GM21723 (cell line): ENCODE measurements at regions not wholly inside any gene's neighbourhood (a gene's known extent, or its start where the extent isn't known, plus 50 kb on each side); places are given as distances from the start of the nearest gene placed in this dataset.
"Not testable (repeated sequence)": the region's sequence is repeated elsewhere in the genome, so short reads cannot be mapped to it uniquely, and the experiment has no call there.

ENCODE experiments used
- ATAC-seq: cut with Tn5 transposase; IDR thresholded peaks from one replicate; pipeline ENCODE4 v1.9.1; 2021; ENCODE audit warnings: mild to moderate bottlenecking, moderate library complexity; ENCODE audit not compliant: unreplicated experiment

DNA sequence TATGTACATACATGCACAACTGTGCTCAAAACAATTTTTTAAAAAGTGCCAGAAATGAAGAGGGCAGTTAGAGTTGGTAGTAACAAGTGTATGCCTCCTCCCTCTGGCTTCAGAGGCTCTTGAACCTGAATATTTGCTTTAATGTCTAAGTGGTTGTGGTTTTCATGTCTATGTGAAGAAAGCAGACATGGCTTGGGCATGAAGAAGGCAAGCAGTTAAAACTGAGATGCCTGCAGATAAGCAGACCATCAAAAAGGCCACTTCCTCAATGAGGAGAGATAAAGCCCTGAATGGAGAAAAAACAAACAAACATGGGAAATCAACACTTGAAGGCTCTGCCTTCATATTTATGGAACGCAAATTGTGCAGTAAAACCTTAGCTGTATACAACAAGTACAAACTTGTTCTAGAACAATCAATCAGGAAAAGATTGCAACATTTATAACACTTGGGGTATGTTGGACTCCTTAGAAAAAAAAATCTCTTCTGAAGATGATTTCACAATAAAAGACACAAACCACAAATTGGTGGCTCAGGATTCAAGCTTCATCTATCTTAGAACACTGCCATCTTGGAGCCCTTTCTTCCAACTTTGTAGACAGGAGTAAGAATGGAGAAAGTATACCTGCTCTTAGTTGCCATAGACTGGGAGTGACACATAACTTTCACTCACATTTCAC is 52.7 kb upstream of the PLA2G4A start:
- no peak for ATAC-seq

DNA sequence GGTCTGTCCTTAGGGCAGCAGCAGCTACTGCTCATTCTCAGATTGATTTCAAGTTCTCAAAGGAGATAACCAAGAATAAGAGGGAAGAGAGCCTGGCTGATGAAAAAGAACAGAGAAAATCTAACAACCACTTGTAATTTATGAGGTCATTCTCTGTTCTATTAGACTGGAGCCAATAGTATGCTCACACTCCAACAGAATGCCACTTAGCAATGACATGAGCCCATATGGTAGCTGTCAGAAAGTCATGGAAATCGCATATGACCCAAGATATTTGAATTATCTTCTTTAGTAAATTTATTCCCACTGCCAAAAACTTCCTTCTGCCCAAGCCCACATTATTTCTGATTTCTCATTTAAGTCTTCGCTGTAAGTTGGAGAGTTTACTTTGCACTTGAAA is 53.7 kb upstream of the PLA2G4A start:
- no peak for ATAC-seq

DNA sequence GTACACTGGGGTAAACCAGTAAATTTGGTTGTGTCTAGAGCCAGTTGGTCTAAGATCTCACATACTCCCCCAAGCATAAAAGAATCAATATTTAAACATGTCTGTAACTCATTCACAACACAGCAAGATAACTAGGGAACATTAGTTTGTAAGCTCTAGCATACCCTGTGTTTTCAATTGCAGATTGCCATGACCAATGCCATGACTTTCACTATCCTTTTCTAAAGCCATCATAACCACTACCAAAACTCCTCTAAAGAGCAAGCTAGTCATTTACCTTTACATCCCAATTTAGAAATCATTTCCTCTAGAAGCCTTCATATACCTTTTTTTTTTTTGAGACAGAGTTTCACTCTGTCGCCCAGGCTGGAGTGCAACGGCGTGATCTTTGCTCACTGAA is 56.5 kb upstream of the PLA2G4A start:
- ATAC-seq: no peak

DNA sequence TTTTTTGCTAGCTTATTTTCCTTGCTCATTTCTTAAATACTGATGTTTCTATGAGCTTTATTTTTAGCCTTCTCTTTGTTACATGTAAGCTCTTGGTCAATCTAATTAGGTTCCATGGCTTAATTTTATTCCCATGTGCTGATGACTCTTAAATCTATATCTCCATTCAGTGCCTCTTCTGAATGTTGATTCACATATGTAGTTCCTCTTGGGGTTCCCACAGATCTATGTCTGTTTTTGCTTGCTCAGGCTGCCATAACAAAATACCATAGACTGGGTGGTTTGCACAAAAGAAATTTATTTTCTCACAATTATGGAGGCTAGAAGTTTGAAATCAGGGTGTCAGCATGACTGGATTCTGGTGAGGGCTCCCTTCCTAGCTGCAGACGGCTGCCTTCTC is 58.3 kb upstream of the PLA2G4A start:
- no peak for ATAC-seq

DNA sequence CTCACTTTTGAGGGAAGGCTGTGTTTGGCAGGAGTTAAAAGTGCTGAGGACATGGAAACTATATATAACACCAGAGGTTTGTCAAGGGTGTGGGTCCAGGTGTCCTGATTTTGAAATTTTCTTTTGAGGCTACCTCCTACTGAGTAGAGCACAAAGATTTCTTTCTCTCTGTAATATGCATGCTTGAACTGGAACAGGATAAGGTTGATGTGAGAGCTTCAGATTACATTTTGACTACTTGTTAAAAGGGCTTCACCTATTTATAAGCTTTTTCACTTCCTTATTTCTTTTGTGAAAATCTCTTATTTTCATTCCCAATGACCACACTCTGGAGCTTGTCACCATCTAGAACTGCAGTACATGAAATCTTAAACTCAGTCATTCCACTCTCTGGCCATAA is 59.8 kb upstream of the PLA2G4A start:
- peak; percentile 92 for ATAC-seq

DNA sequence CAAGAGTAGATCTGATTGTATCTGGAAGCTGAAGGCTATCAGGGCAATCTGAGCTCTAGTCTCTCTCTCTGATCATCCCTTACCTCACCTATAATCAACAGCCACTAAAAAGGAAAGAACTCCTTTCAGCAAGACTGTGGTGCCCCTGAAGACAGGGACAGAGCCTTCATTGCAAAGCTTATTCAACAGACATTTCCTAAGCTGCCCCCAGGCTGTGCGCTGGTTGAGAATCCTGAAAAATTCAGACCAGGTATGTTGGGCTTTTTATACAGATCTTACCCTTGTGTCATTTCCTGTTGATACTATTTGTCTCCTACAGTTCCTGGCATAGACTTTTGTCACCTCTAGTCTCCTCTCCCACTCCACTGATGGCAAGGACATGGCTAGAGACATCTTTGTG is 63.3 kb upstream of the PLA2G4A start:
- ATAC-seq: no peak

DNA sequence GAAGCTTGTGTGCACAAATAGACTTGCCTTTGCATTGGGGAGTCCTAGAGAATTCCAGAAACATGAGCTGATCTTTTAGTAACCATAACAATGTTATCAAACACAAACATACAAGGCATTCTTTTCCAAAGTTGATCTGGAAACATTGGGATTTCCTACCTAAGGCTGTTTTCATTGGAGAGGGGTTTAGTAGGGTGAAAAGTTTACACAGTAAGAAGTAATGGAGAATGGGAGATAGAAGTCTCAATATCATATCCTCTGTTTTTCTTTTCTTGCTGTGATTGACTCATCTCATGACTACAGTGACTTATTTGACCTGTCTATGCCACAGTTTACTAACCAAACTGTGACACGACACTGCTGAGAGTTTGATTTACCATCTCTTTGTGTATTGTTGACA is 65.6 kb upstream of the PLA2G4A start:
- ATAC-seq: peak; percentile 71

DNA sequence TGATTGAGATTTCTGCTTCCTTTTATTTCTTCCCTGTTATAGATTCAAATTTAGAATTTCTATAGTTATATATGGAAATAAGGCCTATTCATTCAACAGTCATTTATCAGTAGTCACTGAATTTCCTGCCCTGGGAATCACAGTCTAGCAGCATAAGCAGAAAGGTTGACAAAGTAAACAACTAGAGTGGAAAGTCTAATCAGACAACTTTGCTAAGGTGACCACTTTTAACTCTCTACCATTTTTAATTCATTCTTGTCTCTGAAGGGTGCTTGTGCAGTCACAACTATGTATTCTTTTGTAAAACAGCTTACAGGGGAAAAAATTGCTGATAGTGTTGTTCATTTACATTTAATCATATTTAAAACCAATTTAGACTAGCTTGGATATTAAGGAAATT is 66.1 kb upstream of the PLA2G4A start:
- no peak for ATAC-seq

DNA sequence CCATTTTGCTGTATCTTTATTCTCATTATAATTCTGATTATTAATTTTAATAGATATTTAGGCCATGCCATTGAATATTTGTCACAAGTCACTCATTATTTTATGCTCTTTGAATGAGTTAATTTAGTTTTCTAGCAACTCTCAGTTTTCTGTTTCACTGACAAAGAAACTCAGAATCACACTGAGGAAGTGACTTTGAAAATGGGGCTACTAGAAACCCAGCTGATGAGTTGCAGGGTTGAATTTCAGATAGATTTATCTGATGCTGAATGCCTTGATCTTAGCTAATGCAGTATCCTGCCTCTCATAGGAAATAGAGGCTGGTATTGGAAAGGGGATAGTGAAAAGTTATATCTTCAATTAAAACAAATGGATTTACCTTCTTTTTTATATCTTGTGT is 67.4 kb upstream of the PLA2G4A start:
- ATAC-seq: peak; percentile 69

DNA sequence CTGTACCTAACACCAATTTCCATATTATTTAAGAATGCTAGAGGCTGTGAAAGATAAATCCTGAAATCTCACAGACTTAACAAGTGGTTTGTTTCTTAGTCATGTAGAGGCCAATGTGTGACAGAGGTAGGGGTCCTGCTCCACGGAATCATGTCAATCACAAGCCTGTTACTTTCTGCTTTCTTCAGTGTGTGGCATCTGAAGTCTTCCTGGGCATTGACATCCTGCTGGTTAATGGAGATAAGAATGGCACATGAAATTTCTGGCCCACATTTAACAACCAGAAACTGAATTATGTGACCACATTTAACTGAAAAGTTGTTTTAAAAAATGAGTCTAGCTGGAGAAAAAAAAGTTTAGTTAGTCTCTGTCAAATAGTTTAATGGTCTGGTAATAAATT is 68.3 kb upstream of the PLA2G4A start:
- ATAC-seq: no peak

DNA sequence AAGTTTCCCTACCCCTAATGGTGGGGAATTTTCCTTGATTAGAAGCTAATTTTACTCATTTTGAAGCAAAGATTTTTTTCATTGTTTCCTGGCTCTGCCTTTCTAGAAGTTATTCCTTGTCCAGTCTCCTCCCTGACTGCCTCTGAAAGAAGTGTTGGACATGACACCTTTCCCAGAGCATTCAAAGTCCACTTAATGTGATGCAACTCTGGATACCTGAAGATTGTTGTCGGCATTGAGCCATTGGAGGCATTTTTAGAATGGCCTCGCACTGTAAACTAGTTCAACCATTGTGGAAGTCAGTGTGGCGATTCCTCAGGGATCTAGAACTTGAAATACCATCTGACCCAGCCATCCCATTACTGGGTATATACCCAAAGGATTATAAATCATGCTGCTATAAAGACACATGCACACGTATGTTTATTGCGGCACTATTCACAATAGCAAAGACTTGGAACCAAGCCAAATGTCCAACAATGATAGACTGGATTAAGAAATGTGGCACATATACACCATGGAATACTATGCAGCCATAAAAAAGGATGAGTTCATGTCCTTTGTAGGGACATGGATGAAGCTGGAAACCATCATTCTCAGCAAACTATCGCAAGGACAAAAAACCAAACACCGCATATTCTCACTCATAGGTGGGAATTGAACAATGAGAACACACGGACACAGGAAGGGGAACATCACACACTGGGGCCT is 69.7 kb upstream of the PLA2G4A start:
- ATAC-seq: not testable (repeated sequence)

DNA sequence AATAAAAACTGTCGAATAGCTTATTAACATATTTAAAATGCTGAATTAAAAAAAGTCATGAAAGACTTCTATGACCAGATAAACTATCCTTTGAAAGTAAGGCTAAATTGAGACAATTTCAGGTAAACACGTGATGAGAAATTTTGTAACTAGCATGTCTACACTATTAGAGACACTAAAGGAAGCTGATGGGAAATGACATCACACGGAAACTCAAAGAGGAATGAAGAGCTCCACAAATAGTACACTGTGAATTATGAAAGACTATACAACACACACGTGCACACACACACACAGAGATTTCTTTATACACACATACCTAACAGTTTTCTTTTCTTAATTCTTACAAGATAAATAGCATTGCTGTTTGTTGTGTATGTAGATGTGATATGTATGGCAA is 70.9 kb upstream of the PLA2G4A start:
- ATAC-seq: no peak

DNA sequence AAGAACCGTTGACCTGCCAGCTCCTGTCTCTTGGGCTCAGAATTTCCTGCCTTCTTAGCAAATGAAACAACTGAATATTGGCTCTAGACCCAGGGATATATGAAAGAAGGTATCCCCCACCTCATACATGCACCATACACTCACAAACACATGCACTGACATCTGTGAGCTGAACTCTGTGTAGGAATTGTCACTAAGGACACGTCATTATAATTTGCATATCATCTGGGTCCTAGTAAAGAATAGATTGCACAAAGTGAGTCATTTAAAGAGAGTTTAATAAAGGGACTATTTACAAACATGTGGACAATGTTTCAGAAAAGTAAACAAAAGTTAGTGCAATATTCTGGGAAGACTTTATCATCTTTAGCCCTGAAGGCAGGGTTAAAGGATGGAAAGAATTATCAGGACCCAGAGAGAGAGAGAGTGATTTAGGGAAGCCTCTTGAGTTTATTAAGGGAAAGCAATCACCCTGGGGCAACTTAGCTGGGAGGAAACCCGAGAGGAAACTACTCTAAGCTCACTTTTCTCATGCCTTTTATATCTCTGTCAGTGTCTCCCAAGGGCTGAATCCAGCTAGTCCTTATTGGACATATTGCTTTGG is 74.1 kb upstream of the PLA2G4A start:
- no peak for ATAC-seq

DNA sequence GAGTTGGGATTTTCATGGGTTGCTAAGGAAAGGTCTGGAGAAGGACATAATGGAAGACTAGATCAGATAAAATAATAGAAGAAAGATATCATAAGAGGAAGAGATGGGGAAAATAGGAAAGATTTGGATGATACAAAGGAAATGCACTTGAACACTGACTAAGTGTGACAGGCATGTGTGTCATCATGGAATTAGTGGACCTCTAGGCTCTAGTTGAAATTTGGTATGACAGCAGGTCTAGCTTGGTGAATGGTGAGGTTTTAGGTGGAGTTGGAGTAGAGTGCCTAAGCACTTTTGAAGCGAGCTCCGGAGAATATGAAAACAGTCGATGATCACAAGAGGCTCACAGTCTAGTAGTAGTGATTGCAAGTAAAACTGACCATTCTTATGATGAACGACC is 73.0 kb upstream of the PTGS2 start:
- ATAC-seq: no peak

DNA sequence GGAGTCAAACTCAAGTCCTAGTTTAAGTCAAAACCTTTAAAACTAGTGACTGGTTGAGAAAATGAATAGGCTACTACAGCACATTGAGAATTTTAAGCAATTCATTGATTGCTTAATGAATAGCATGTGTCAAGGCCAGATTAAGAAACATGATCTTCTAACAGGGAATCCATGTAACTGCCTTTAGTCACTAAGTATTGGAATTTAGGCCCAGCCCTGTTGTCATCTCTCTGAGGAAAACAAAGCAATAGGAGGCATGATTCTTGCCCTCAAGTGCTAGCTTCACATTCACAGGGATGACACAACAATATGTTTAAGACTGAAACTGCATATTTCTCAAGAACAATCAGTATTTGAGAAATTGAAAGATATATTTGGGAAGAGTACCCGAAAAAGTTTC is 70.0 kb upstream of the PTGS2 start:
- ATAC-seq: no peak

DNA sequence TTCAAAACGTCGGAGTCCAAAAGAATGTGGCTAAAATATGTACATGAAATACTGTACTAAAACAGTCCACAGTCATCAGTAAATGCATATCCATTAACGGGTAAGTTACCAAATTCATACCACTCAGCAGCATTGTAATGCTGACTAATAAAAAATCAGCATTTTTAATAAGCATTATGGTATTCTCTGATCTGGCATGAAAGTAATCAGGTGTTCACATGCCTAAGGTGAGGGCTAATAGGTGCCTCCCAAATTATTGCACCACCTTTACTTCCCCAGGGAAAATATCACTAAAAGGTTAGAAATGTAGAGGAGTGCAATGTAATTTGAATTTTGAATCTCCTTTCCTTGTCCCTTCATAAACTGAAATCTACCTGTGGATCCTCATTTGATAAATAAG is 69.6 kb upstream of the PTGS2 start:
- no peak for ATAC-seq

DNA sequence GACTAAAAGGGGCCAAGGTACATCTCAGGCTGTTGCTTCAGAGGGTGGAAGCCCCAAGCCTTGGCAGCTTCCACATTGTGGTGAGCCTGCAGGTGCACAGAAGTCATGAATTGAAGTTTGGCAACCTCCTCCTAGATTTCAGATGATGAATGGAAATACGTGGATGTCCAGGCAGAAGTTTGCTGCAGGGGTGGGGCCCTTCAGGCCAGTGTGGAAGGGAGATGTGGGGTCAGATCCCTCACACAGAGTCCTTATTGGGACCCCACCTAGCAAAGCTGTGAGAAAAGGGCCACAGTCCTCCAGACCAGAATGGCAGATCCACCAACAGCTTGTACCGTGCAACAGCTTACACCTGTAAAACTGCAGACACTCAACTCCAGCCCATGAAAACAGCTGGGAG is 67.4 kb upstream of the PTGS2 start:
- no peak for ATAC-seq

DNA sequence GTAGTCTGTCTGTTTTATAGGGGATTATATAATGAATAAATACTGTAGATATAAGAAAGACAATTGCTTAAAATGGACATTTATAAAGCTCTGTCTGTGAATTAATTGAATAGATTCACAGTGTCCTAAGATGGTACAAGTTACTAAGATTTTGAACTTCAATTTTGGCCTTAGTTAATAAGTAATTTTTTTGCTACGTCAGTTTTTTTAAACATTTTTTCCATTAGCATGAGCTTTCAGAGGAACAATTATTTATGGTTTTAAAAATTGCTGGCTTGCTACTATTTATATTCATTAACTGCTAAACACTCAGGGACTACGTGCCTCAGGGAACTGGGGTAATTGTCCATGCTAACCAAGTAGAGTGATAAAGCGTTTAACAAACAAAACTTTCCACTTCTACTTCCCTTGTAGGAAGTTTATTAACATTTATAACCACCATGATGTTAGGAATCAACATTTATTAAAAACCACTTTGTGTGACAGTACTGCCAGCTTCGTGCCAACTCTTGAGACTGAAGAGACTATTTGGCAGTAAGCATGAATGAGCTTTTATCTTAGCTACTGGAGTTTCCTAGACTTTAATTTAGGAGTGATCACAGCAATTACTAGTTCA is 65.4 kb upstream of the PTGS2 start:
- no peak for ATAC-seq

DNA sequence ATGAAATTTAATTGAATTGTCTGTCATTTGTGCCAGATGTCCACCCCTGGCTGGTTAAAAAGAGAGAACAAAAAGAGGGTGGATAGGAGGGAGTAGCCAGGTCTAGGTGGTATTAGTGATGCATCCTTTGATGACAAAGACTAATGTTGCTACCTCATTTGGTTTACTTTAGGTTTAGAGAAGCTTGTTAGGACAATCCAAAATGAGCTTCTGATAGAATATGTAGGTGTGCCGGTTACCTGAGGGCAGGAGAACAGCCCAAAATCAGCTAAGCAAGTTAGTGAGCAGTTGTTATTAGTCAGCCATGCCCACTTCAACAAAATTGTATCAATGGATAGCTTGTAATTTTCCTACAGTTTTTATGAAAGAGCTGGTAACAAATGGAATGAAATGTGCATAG is 61.4 kb upstream of the PTGS2 start:
- ATAC-seq: no peak

DNA sequence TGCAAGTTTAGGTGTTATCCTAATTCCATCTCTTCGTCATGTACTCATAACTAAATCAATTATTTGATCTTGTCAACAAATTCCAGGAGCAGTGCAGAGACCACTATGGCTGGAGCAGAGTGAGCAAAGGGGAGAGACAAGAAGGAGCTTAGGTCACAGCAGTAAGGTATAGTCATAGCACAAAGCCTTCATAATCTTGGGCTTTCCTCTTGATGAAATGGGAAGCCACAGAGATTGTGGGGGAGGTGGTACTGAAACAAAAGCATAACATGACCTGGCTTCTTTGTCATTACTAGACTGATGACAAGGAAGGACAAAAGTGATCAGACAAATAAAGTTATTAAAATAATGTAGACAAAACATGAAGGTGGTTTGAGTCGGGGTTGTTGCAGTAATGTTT is 60.1 kb upstream of the PTGS2 start:
- ATAC-seq: peak; percentile 74

DNA sequence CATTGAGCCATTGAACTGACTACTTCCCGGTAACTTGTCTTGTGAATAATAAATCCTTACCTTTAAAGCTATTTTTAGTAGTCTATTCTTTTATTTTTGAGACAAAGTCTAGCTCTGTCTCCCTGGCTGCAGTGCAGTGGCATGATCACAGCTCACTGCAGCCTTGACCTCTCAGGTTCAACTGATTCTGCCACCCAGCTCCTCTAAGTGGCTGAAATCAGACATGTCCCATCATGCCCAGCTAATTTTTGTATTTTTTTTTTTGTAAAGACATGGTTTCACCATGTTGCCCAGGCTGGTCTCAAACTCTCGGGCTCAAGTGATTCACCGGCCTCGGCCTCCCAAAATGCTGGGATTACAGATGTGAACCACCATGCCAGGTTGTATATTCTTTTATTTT is 59.3 kb upstream of the PTGS2 start:
- no peak for ATAC-seq

DNA sequence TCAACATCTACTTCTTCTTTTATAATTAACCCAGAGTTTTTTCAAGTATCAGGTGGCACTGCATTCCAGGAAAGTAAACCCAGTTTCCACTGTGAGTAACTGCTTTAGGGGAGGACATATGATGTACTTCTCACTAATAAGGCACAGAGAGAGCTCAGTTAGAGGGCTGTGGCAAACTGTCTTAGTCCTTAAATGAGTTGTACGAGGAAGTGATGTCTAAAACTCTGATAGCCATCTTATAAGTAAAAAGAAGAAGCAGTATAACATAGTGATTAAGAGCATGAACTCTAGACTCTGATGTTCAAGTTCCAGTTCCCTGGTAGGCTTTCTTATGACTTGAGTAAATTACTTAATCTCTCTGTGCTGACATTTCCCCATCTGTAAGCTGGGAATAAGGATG is 58.7 kb upstream of the PTGS2 start:
- ATAC-seq: peak; percentile 70
